HG03521 (cell line): ENCODE measurements at regions not wholly inside any gene's neighbourhood (a gene's known extent, or its start where the extent isn't known, plus 50 kb on each side); places are given as distances from the start of the nearest gene placed in this dataset.
"Not testable (repeated sequence)": the region's sequence is repeated elsewhere in the genome, so short reads cannot be mapped to it uniquely, and the experiment has no call there.

ENCODE experiments used
- ATAC-seq: cut with Tn5 transposase; IDR thresholded peaks from one replicate; pipeline ENCODE4 v1.9.1; 2021; ENCODE audit warnings: mild to moderate bottlenecking, moderate library complexity; ENCODE audit not compliant: unreplicated experiment

- ATAC-seq: no peak
These were observed 110.0 kb upstream of the ZEB2 start for GRCh38 chr2:144629935-144630334.

GRCh38 chr2:144628566-144628965 is 108.6 kb upstream of the ZEB2 start:
- no peak for ATAC-seq

DNA sequence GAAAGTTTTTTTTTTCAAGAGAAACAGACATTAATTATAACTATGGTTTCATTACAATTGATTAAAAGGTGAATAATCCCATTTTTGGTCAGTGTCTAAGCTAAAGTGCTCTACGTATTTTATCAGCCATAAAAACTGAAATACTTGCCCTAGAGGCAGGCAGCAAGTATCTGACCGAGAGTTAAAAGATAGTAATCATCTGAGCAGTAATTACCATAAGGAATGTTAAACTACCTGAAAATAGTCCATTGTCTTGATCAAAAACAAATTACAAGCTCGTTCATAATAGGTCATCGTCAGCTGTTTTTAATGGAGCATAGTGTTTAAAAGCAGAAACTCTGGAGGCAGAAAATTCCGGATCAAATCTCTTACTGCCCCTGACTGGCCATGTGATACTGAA is 105.7 kb upstream of the ZEB2 start:
- no peak for ATAC-seq

DNA sequence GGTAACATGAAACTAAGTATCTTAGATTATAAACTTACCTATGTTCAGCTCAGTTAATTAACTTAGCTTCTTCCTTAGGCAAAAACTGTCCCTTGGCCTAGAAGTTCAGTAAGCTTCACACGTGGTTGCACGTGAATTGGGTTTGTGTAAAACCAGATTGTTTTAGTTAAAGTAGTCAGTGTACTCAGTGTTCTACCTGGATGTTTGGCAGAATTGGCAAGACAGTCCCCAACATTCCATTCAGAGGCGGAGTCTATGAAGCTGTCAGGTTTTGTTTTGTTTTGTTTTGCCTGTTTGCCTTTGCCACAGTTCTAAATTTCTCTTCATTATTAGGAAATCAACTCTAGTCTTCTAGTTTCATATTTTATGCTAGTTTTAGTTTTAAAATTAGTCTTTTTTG is 105.3 kb upstream of the ZEB2 start:
- ATAC-seq: no peak

- no peak for ATAC-seq
These were observed 104.5 kb upstream of the ZEB2 start for GRCh38 chr2:144624451-144624850.

- ATAC-seq: not testable (repeated sequence)
These were observed 102.5 kb upstream of the ZEB2 start for GRCh38 chr2:144622373-144622772.

GRCh38 chr2:144621266-144621665 is 101.3 kb upstream of the ZEB2 start:
- ATAC-seq: no peak

- no peak for ATAC-seq
These were observed 99.8 kb upstream of the ZEB2 start for GRCh38 chr2:144619760-144620159.

DNA sequence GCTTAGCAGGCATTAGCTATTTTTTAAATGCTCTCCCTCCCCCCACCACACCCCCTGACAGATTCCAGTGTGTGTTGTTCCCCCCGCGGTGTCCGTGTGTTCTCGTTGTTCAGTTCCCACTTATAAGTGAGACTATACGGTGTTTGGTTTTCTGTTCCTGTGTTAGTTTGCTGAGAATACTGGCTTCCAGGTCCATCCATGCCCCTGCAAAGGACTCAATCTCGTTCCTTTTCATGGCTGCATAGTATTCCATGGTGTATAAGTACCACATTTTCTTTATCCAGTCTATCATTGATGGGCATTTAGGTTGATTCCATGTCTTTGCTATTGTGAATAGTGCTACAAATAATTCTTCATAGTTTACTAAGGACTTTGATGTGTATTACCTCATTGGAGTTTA is 97.3 kb upstream of the ZEB2 start:
- not testable (repeated sequence) for ATAC-seq

GRCh38 chr2:144615866-144616565 is 96.1 kb upstream of the ZEB2 start:
- ATAC-seq: no peak

- no peak for ATAC-seq
These were observed 88.1 kb upstream of the ZEB2 start for GRCh38 chr2:144607891-144608521.

GRCh38 chr2:144607099-144607498 is 87.2 kb upstream of the ZEB2 start:
- no peak for ATAC-seq

- no peak for ATAC-seq
These were observed 86.7 kb upstream of the ZEB2 start for GRCh38 chr2:144606466-144607095.

- no peak for ATAC-seq
These were observed 85.4 kb upstream of the ZEB2 start for GRCh38 chr2:144605231-144605840.

GRCh38 chr2:144603334-144603733 is 83.4 kb upstream of the ZEB2 start:
- ATAC-seq: no peak

GRCh38 chr2:144598906-144599305 is 79.0 kb upstream of the ZEB2 start:
- ATAC-seq: no peak

DNA sequence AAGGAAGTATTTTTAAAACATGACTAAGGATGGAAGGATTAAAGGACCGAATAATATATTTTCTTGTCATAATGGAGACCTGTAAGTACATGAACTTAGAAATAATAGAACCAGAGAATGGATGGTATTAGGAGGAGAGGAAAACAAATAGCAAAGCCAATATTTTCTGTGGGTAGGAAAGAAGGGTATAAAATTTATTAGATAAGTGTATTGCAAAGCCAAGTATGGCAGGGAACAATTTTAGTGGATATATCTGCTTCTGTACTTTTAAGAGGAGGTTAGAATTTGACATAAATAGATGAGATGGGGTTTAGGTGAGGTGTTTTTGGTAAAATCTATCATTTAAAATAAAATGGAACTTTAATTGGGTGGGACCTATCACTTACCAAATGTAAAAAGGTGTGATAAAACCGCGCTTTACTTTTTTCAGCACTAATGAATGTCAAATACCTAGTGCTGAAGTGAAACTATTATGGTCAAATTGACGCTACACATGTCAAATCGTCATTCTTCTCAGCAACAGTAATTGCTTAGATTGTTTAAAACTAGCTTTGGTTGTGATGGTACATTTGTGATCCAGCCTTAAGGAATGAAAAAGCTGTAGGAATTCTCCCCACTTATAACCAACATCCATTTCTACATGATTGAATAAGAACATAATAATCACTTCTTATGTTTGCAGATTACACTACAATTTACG is 78.1 kb upstream of the ZEB2 start:
- ATAC-seq: no peak

DNA sequence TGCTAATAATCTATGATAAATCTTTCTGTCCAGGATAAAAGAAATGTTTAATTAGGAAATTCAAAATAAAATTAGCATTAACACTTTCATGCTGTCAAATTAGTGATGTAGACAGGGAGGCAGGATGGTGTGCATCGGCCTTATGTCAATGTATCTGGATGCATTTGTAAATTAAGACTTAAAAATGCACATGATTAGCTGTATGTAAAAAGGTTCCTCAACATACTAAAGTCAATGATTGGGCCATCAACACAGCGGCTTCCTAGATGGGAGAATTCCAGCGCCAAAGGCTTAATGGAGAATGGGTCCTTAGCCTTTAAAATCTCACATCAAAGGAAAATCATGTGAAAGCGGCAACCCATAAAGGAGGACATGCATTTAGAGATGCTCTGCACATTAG is 77.5 kb upstream of the ZEB2 start:
- ATAC-seq: no peak

DNA sequence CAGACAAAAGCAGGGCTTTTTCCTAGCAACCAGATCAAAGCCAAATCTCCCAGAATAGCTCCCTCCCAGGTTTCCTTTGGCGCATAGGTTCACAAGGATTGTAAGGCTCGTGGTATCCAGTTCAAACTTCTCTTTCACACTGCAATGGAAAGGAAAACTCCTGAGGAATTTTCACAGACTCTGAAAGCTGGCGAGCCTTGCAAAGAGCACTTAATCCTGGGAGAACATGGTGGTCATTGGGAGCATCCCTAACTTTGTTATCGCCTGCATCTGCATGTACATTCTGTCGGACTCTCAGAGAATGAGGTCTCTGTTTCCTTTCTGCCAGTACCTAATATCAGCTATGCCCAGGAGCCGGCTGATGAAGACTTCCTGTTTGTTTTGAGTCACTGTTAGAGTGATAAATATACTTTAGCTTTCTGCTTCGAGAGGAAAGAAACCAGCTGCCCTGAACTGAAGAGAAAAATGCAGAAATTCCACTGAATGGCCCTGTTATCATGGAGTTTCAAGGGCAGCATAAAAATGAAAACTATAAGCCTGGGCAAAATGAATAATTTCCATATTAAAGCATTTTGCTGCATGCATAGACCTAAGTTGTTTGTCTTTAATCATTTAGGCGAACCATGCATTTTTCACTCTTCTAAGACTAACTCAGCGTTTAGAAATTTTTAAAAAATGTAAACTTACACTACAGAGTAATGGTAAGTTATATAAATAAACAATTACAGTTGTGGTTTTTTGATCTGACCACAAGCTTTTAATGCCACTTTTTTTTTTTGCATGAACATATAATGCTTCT is 76.4 kb upstream of the ZEB2 start:
- peak; percentile 74 for ATAC-seq

GRCh38 chr2:144595686-144596072 is 75.8 kb upstream of the ZEB2 start:
- ATAC-seq: no peak

GRCh38 chr2:144595279-144595678 is 75.4 kb upstream of the ZEB2 start:
- ATAC-seq: no peak
